Kidney glomerular epithelial cell (primary cell): ENCODE measurements at regions not wholly inside any gene's neighbourhood (a gene's known extent, or its start where the extent isn't known, plus 50 kb on each side); places are given as distances from the start of the nearest gene placed in this dataset.
"Not testable (repeated sequence)": the region's sequence is repeated elsewhere in the genome, so short reads cannot be mapped to it uniquely, and the experiment has no call there.

ENCODE experiments used
- DNase-seq: peaks from one replicate; lab custom pipeline; 2025; lab: John Stamatoyannopoulos, UW

GRCh38 chr7:63856466-63856865 is 142.2 kb upstream of the ZNF722 start:
- DNase-seq, result not testable (repeated sequence)

GRCh38 chr7:63867127-63867526 is 131.5 kb upstream of the ZNF722 start:
- no peak for DNase-seq

GRCh38 chr7:63874242-63874641 is 124.4 kb upstream of the ZNF722 start:
- DNase-seq, result not testable (repeated sequence)

- no peak for DNase-seq
Observed at GRCh38 chr7:63876707-63877322, 121.8 kb upstream of the ZNF722 start.

GRCh38 chr7:63887031-63887430 is 111.6 kb upstream of the ZNF722 start:
- DNase-seq, result no peak

GRCh38 chr7:63899691-63900393 is 98.8 kb upstream of the ZNF722 start:
- no peak for DNase-seq

GRCh38 chr7:63900394-63901203 is 98.0 kb upstream of the ZNF722 start:
- no peak for DNase-seq

GRCh38 chr7:63901204-63901506 is 97.5 kb upstream of the ZNF722 start:
- not testable (repeated sequence) for DNase-seq

- no peak for DNase-seq
Observed at GRCh38 chr7:63918986-63919385, 79.7 kb upstream of the ZNF722 start.

GRCh38 chr7:63925262-63925625 is 73.4 kb upstream of the ZNF722 start:
- DNase-seq, result no peak

GRCh38 chr7:63925626-63926460 is 72.8 kb upstream of the ZNF722 start:
- DNase-seq, result peak; percentile 7

GRCh38 chr7:63927261-63927660 is 71.4 kb upstream of the ZNF722 start:
- no peak for DNase-seq

- DNase-seq, result no peak
Observed at GRCh38 chr7:63931057-63931600, 67.5 kb upstream of the ZNF722 start.

GRCh38 chr7:63931985-63932577 is 66.6 kb upstream of the ZNF722 start:
- no peak for DNase-seq
